IPS DF 4.7 (cell line): ENCODE measurements at regions not wholly inside any gene's neighbourhood (a gene's known extent, or its start where the extent isn't known, plus 50 kb on each side); places are given as distances from the start of the nearest gene placed in this dataset.
"Not testable (repeated sequence)": the region's sequence is repeated elsewhere in the genome, so short reads cannot be mapped to it uniquely, and the experiment has no call there.

Source experiments
- DNase-seq: peaks from one replicate; pipeline ENCODE4 v3.0.0-alpha.2; 2013; ENCODE audit warnings: low spot score; ENCODE audit errors: extremely low read depth

DNA sequence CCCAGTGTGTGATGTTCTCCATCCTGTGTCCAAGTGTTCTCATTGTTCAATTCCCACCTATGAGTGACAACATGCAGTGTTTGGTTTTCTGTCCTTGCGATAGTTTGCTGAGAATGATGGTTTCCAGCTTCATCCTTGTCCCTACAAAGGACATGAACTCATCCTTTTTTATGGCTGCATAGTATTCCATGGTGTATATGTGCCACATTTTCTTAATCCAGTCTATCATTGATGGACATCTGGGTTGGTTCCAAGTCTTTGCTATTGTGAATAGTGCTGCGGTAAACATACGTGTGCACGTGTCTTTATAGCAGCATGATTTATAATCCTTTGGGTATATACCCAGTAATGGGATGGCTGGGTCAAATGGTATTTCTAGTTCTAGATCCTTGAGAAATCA, 134.3 kb downstream of the CCDC71L start:
- DNase-seq, result not testable (repeated sequence)

DNA sequence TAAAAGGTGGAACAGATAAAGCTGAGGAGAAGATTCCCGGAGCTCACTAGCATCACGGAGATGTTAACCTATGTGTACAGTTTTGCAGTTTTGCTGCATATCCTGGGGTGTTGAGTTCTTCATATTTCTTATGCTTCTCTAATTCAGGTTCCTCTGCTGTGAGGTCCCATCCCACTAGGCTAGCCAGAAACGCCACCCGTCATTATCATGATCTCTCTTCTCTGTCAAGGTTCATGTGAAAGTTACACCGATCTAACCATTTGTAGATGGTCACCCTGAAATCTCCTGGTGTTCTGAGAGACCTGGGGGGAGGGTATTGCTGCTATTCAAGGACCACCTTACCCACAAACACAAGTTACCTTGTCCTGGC, 136.3 kb downstream of the CCDC71L start:
- no peak for DNase-seq

DNA sequence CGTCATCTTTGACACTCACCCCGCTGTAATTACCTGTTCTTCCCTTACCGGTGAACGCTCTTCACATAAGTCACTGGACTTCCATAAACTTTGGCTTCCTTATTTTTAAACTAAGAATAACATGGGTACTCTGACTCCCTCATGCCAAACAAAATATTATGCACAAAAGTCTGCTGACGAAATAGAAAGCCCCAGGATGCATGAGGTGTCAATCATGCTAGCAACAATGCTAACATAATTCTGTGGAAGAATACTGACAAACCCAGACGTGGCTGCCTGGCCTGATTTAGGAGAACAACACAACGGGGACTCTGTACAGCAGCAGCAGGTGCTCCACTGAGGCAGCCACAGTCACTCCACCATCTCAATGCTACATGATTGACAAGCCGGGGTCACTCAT, 137.5 kb downstream of the CCDC71L start:
- DNase-seq, result no peak

DNA sequence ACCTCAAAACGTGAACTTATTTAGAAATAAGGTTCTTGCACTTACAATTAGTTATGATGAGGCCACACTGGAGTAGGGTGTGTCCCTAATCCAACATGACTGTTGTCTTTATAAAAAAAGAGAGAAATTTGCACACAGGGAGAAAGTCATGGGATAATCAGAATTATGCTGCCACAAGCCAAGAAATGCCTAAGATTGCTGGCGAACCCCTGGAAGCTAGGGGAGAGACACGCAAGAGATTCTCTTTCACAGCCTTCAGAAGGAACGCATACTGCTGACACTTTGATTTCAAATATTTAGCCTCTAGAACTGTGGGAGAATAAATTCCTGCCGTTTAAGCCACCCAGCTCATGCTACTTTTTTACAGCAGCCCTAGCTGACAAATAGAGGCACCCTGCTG, 138.3 kb downstream of the CCDC71L start:
- DNase-seq, result no peak

DNA sequence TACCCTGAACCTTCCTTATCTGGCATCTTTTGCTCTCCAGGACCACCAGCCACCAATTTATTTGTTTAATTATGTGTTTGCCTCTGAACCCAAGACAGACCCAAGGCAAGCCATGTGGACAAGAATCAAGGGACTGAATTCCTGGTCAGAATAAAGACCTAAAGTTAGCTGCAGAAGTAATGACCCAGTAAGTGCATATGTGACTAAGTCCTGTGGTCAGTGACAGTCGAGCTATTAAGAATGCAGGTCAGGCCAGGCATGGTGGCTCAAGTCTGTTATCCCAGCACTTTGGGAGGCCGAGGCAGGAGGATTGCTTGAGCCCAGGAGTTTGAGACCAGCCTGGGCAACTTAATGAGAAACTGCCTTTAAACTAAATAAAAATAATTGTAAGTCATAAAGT, 139.4 kb downstream of the CCDC71L start:
- no peak for DNase-seq

DNA sequence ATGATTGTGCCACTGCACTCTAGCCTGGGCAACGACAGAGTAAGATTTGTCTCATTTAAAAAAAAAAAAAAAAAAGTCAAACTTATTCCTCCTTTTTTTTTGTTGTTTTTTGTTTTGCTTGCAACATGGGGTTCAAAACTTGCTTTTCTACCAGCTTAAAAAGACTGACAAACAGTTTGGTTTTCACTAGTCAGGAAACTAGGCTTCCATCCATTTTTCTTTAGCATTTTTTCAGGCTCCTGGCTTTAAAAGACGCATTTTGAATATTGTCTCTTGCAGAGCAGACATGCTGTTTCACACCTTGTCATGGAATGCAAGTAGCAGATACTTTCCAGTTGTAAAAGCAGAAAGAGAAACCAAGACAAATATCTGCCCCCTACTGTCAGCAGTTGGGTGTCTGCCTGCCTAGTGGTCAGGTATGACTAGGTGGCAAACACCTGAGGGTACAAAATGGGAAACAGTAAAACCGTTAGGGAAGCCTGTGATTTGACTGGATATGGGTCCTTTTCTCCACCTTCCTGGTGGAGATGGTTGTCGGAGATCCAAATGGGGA, 139.9 kb downstream of the CCDC71L start:
- no peak for DNase-seq

DNA sequence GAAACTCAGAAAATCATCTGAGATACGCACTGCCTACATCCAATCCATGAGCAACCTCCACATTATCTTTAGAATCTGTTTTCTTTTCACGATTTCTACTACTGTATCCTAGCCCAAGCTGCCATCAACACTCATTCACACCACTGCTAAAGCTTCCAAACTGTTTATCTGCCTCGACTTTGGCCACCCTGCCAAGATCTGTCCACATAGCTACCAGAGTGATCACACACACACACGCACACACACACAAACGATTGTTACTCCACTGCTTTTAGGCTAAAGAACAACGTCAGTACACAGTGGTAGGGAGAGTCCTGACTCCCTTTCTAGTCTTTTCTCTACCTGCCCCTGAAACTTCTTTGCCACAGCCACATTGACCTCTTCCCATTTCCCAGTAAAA, 142.0 kb downstream of the CCDC71L start:
- no peak for DNase-seq

DNA sequence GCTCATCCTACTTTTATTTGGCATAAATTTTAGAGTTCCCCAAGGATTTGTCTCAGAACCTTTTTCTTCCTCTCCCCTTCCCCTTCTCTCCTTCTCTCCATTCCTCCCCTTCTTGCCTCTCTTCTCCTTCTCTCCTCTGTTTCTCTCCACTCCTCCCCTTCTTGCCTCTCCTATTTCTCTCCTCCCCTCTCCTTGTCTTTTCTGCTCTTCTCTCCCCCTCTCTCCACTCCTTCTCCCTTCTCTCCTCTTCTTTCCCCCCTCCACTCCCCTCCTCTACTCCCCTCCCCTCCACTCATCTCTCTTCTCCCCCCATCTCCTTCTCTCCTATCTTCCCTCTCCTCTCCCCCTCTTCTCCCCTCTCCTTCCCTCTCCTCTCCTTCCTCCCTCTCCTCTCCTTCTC, 142.7 kb downstream of the CCDC71L start:
- no peak for DNase-seq

DNA sequence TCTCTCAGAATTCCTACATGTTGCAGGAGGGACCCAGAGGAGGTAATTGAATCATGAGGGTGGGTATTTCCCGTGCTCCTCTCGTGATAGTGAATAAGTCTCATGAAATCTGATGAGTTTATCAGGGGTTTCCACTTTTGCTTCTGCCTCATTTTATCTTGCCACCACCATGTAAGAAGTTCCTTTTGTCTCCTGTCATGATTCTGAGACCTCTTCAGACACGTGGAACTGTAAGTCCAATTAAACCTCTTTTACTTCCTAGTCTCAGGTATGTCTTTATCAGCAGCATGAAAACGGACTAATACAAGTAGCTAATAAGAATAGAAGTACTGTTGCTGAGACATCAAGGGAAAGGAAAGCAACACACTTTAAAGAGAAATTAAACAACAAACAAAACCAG, 143.4 kb downstream of the CCDC71L start:
- no peak for DNase-seq

DNA sequence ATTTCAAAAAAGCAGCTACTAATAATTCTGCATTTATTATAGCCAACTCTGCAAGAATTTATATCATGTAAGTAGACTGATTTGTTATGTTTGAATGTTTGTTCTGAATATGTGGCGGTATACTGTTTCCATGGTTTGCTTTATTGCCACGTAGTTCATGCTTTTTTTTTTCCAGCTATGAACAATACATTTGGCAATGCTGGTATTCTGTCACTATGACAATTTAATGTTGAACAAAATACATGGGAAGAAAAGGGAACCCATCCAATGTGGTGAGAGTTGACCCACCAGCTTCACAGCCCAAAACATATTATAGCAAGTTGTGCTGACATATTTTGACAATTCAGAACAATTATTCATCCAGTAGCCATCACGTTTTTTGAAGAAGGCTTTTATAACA, 145.6 kb downstream of the CCDC71L start:
- DNase-seq, result no peak

DNA sequence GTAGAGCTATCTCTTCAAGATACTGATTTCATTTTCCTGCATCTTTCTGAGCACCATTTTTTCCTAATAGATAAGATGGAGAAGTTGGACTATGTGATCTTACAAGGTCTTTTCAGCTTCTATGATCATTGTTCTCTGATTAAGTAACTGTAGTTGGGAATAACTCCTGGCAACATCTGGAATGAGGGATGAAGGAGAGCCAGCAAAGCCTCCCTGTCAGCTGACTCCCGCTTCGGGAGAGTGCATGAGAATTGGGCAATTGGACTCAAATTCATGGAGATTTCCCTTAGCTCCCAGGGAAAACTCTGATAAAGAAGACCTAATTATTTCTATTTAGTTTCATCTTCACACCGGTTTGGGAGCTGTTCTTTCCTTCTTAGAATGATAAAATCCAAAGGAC, 146.1 kb downstream of the CCDC71L start:
- no peak for DNase-seq

DNA sequence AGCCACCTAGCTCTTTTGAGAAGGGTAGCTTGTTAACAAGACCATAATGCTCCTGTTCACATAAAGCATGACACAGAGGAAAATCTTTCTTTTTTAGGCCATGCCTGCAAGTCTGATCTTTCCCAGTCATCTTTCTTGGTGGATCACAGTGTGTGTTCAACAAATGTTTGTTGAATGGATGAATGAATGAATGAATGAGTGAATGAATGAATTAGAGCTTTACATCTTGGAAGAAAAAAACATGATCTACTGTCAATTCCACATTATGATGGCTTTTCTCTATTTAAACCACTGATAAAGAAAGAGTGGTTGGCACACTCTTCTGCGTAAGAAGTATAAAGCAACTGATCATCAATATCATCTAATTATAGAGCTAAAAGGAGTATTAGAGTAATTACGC, 148.7 kb downstream of the CCDC71L start:
- no peak for DNase-seq

DNA sequence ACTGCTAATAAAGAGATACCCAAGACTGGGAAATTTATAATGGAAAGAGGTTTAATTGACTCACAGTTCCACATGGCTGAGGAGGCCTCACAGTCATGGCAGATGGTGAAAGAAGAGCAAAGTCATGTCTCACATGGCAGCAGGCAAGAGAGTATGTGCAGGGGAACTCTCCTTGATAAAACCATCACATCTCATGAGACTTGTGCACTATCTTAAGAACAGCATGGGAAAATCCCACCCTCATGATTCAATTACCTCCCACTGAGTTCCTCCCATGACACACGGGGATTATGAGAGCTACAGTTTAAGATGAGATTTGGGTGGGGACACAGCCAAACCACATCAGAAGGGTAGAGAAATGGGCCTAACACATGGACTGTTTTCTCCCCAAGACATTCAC, 156.3 kb downstream of the CCDC71L start:
- no peak for DNase-seq

DNA sequence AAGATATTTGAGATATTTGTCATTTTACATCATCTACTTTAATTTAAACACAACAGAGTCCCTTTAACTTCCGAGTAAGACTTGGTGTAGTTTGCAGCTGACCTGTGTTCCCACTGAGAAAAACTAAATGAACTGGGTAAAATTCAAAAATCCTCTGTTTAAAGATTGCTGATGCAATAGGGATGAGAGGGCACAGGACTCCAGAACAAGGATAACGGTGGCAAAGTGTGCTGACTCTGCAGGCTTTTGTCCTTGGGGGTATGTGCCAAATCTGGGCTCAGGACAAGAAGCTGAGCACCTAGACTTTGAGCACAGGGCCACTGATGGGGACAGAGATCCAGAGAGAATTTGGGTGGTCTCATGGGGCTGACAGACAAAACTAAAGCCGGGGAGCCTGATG, 156.8 kb downstream of the CCDC71L start:
- no peak for DNase-seq

DNA sequence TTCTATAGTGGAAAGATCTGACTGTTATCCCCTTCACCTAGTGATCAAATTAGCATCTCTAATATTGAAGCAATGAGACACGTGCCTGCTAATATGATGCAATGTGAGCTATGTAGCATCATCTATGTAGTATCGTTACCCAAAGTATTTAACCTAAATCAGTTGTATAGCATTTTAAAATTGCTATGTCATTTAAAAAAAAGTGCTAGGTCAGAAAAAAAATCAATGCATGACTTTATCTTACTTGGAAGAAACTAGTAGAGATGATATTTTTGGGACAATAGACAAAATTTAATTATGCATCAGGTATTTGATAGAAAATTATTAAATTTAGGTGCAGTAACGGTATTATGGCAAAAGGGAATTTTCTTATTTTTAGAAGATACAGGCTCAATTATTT, 157.3 kb downstream of the CCDC71L start:
- DNase-seq, result no peak

DNA sequence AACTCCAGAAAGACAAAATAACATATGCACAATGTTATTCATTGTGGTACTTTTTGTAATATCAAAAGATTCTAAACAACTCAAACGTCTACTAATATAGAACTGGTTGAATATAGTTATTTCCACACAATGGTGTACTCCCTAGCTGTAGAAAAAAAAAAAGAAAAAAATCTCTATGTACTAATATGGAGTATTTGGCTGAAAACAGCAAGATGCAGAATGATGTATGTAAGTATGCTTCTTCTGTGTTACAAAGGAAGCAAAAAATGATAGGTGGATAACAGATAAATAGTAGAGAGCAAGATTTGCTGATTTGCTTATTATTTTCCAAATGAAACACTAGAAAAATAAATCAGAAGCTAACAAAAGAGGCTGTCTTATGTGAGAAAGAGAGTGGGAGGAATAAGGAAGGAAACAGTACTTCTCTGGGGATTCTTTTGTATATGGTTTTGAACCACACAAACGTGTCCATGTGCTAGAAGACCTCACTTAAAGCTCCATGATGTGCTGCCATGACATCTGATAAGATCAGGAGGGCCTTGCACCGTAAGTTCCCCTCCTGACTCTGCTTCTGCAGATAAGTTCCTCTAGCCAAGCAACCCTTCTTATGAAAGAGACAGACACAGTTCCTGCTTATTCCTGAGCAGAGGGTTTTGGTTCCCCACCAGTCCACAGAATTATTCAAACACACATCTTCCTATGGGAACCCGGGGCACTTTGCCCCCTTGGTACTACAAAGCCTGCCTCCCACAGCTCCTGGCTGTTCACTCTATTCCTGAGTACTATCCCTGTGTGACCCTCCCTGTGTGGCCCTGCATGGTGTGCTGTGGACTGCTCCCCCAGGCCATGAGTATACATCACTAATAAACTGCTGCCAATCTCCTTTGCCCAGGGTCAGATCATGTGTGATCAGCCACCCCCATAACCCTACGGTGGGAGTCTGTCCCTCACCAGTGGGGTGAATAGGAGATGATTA, 159.1 kb downstream of the CCDC71L start:
- no peak for DNase-seq

DNA sequence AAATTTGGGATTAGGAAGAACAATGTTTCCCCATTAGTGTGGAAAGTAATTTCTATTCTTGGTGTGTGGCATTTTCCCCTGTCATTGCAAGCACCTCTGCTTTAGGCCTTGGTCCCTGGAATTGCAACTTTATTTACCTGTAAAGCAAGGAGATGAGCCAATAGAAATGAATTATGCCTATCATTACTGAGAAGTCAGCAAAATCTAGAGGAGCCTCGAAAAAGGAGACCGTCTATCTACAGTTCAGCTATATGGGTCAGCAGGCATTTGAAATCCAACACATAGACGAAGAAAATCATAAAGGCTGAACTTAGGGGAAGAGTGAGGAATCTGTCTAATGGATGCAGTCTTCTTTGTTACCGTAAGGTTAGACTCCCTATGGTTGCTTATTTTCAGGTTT, 161.1 kb downstream of the CCDC71L start:
- DNase-seq, result no peak

DNA sequence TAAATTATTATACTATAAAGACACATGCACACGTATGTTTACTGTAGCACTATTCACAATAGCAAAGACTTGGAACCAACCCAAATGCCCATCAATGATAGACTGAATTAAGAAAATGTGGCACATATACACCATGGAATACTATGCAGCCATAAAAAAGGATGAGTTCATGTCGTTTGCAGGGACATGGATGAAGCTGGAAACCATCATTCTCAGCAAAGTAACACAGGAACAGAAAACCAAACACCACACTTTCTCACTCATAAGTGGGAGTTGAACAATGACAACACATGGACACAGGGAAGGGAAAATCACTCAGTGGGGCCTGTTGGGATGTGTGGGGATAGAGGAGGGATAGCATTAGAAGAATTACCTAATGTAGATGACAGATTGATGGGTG, 163.0 kb downstream of the CCDC71L start:
- not testable (repeated sequence) for DNase-seq

DNA sequence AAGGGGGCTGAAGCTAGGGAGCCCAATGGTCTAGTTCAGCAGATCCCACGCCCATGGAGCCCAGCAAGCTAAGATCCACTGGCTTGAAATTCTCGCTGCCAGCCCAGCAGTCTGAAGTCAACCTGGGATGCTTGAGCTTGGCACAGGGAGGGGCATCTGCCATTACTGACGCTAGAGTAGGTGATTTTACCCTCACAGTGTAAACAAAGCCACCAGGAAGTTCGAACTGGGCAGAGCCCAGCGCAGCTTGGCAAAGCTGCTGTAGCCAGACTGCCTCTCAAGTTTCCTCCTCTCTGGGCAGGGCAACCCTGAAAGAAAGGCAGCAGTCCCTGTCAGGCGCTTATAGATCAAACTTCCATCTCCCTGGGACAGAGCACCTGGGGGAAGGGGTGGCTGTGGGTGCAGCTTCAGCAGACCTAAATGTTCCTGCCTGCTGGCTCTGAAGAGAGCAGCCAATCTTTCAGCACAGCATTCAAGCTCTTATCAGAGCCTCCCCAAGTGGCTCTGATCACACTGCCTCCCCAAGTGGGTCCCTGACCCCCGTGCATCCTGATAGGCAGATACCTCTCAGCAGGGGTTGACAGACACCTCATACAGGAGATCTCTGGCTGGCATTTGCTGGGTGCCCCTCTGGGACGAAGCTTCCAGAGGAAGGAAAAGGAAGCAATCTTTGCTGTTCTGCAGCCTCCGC, 167.8 kb downstream of the CCDC71L start:
- DNase-seq, result no peak

DNA sequence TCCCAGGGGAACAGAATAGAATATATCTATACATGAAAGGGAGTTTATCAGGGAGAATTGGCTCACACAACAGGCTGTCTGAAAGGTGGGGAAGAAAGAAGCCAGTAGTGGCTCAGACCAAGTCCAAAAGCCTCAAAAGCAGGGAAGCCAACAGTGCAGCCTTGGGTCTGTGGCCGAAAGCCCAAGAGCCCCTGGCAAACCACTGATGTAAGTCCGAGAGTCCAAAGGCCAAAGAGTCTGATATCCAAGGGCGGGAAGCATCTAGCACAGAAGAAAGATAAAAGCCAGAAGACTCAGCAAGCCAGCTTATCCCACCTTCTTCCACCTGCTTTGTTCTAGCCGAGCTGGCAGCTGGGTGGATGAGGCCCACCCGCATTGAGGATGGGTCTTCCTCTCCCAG, 172.5 kb downstream of the CCDC71L start:
- no peak for DNase-seq

DNA sequence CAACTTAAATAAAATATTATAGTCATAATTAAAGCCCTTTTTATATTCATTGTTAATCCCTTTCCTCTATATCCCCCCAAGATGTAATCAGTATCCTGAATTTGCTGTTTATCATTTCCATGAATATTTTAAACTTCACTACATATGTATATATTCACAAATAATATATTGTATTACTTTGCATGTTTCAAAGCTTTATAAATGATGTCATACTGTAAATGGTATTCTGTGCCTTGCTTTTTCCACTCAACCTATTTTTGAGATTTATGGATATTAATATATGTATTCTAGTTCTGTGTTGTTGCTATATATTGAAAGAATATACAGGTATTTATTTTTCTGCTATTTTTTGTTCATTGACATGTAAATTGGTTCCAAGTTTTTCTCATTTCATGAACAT, 173.1 kb downstream of the CCDC71L start:
- DNase-seq, result no peak

DNA sequence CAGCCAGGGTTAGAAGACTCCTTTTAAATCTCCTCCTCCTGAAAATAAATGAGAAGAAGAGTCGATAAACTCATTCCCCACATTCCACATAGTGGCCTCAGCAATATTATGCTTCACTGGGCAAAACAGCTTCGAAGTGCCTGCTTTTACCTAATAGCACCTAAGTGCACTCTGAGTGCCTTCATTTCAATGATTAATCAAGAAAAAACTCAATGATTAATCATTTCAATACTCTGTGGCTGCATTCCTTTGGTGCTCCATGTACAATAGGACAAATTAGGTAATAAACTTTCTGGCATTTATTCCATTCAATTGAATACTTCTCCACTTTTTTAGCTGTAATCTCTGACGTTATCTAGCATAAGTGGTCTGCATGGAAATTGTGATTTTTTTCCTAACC, 174.6 kb downstream of the CCDC71L start:
- DNase-seq, result no peak

DNA sequence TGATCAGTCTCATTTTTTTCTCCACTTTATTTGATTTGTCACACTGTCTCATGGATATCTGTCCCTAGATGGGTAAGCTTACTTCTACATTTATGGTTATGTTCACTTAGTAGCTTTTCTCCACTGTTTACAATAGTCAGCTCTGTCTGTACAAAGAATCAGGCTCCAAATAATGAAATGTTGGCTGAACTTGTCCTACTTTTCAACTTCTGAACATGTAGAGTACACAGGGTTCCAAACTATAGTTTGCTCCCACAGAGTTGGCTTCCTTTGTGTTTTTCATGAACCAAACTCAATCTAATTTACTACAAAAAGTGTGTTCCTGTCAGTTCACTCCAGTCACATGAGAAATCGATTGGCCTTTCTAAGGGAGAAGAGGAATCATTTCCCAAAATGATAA, 175.0 kb downstream of the CCDC71L start:
- no peak for DNase-seq
